NCI-H1417 treated with DMSO at 0.1 percent for 48 hours (cell line): ENCODE measurements at regions not wholly inside any gene's neighbourhood (a gene's known extent, or its start where the extent isn't known, plus 50 kb on each side); places are given as distances from the start of the nearest gene placed in this dataset.

Experiments used
- DNase-seq: peaks from one replicate; lab custom pipeline; 2025; lab: John Stamatoyannopoulos, UW

DNA sequence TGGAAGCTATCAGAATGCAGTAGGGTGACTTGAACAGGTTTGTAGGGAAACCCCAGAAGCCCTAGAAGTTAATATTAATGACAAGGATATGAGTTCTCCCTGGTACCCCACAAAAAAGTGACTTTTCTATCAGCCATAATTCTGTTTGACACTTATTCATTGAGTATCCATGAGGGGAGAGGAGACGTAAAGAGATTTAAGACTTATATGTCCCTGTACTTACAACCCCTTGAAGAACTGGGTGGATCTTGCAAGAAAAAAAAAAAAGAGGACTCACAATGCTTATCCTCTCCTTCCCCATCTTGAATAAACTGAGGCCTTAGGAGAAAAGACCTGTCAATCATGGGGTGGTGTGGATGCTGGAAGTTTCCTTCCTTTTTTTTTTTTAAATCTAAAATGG is 203.5 kb downstream of the CBLN1 start:
- DNase-seq: no peak

DNA sequence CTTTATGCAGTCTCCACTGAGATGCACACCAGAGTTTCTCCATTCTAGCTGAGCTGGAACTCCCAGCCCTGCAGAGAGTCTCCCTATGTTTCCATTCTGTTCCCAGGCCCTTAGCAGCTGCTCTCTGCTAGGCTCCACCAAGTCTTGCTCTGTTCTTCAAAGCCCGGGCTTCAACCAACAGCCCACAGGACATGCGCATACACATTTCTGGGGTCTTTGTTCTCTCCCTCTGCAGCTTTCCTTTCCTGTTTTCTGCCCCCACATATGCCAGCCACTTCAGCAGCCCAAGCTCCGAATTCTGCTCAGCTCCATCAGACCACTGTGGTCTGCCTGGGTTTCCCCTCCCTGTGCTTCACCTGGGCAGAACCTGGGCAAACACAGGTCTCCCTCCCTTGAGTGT is 205.9 kb downstream of the CBLN1 start:
- no peak for DNase-seq

DNA sequence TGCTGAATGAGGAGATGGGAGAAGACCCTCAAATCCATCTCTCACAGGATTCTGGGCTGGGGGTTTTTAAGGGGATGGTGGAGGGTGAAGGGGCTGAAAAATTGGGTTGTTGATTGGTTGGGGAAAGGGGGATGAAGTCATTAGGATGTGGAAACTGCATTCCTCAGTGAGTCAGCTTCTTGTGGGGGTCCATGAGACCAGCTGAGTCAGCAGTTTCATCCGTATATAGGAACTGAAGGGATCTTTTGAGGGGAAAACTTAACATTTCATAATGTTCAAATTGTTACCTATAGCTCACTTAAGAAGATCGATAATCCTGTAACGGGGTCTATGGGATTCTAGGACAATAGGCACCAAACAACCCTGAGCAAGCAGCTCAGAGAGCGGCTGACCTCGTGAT is 213.4 kb downstream of the CBLN1 start:
- DNase-seq: no peak

DNA sequence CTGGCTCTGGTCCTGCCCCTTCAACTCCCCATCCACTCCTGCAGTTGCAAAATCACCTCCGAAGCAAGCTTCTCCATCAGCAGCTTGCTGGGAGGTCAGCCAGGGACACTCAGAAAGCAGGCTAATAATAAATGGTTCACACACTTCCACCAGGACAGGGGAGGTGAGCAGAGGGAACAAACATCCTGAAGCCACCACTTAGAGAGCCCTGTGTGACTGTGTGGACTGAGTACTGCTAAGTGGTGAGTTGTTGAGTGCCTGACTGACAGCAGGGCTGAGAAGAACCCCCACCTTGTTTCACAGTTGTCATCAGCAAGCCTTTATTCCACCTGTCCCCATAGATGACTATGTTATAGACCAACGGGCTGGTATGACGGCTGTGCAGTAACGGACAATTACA is 213.9 kb downstream of the CBLN1 start:
- no peak for DNase-seq

- DNase-seq: no peak
These were observed 220.4 kb downstream of the CBLN1 start for GRCh38 chr16:49061137-49061714.

DNA sequence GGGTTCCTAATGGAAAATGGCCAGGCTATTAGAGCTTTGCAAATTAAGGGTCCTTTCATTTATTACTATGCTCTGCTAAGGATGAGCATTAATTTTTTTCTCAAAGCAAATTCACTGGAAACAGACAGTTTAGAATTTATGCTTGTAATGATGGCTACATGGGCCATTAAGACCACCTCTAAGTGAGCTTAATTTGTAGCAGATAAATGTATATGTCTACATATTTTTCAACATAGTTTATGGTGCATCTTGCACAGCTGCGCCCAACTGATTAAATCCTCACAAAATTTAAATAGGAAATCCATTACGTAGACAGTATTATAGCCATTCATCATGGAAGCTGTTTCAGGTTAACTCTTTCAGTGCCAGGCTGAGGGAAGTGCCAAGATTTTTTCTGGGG is 220.9 kb downstream of the CBLN1 start:
- no peak for DNase-seq

- DNase-seq: no peak
These were observed 223.3 kb downstream of the CBLN1 start for GRCh38 chr16:49058382-49058781.

DNA sequence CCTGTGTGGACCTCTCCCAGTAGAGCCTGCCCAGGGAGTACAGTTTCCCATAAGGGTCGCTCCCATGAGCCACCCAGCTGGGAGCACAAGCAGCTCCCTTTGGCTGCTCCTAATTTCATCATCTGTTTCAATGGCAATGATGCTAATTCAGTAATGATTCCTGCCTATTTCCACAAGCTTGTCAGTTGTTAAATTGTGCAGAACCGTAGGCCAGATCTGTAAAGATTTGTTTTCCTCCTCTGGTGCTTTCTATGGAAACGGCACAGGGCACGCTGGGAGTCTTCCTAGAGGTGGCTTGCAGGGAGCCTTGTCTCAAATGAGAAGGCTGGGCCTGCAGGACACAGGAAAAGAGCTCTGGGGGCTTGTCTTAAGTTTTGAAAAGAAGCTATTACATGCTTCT is 223.7 kb downstream of the CBLN1 start:
- DNase-seq: no peak

GRCh38 chr16:49057391-49057790 is 224.2 kb downstream of the CBLN1 start:
- DNase-seq: no peak

GRCh38 chr16:49056546-49056945 is 225.1 kb downstream of the CBLN1 start:
- DNase-seq: no peak

DNA sequence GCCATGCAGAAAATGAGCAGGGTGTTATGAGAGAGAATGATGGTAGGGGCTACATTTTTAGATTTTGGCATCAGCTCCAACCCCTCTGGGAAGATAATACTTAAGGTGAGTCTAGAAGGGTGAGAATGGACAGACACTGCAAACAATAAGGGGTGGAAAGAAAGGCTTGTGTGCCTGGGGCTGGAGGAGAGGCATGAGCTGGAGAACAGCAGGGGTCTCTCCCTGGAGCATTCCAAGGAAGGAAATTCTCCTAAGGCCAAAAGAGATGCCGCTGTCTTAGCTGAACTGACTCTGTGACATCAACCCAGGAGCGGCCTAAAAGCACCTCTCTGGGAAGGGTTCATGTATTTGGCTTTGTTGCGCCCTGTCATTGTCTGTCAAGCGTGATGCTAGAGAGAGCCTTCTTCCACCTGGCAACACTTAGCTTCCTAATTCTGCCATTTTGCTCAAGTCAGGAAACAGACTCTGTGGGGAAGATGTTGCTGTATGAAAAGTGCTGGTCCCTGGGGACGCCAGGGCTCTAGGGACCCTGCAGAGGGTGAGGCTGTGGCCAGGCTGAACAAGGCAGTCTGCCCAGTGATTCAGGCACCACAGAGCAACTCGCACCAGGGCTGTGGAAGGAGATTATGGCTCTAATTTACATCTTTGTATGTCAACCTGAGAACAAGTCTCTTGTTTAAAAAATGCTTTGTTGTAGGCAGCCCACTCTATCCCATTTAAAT is 225.7 kb downstream of the CBLN1 start:
- DNase-seq: no peak

- DNase-seq: no peak
These were observed 226.3 kb downstream of the CBLN1 start for GRCh38 chr16:49055291-49055690.

DNA sequence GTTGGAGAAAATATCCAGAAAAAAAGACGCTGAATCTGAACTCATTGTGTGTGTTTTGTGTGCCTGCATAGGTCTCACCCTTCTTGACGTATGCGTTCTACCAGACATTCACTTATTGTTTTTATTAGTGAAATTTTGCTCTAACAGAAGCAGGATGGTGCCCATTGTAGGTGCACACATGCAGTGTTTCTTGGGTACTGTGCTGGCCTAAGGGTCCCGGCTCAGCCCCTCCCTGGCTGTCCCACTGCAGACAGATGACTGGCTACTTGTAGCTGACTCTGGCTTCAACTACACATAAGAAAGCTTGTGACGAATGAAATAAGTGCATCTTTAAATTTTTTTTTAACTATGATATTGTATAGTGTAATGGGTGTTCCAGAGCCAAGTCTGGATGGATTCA is 227.0 kb downstream of the CBLN1 start:
- DNase-seq: no peak

GRCh38 chr16:49052846-49053245 is 228.8 kb downstream of the CBLN1 start:
- no peak for DNase-seq

DNA sequence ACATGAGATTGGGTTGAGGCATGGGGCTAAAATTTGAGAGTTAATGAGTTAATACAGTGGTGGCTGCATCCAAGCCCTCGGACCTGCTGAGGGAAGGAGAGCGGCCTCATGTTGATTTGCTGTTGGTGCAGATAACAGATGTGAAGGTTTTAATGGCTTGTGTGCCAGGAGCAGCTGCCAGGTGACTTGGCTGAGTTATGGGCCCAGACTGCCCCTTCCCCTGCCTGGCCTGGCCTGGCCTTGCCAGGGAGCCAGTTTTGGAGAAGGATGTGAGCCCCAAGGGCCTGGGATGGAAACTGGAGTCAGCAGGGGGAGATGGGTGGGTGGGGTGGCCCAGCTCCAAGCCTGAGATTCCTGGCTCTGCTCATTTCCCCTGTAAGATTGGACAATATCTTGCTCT is 230.1 kb downstream of the CBLN1 start:
- DNase-seq: no peak

- no peak for DNase-seq
These were observed 231.0 kb downstream of the CBLN1 start for GRCh38 chr16:49050607-49051006.

DNA sequence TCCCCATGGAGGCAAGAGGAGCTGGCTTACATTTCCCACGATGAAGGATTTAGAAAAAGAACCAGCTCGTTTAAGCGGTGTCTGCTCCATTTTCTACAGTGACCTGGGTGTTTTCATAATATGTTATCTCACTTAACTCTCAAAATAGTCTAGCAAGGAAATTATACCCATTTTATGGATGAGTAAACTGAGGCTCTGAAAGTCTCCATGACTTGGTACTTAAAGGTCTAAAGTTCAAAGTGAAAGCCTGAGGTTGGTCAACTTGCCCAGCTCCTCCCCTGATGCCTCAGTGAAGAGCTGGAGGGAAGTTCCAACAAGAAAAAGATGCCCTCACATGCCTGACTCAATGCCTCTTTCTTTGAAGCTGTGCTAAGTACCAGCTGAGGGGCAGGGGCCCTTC is 232.0 kb downstream of the CBLN1 start:
- DNase-seq: no peak

GRCh38 chr16:49049191-49049590 is 232.4 kb downstream of the CBLN1 start:
- no peak for DNase-seq

- DNase-seq: no peak
These were observed 233.1 kb downstream of the CBLN1 start for GRCh38 chr16:49048557-49048956.

DNA sequence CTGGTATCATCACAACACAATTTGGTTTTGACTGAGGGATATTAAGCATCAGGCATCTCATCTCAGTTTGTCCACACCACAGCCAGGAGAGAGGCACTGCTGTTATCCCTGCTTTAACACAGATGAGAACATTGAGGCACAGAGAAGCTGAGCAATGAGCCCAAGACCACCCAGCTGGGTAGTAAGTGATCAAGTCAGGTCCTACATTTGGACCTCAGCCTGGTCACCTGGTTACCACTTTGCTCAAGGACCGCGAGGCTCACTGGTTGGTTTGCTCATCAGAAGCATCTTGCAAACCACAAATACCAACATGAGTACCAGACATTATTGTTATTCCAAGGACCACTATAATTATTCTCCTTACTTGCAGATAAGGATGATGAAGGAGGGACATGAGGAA is 245.5 kb downstream of the CBLN1 start:
- no peak for DNase-seq

DNA sequence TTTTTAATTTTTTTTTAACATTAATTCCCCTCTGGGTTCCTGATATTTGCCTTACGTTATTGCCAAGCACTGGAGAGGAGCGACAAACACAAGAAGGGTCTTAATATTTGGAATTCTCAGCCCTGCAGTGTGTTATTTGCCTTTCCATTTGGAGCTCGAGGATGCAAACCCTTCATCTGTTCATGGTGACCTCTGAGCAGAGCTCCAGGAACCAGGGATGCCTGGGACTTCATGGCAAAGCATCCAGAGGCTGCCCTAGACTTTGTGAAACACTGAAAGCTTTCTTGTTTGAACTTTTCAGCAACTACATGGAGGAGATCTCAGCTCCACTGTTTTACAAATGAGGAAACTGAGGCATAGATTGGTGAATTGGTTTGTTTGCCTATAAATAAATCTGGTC is 254.2 kb downstream of the CBLN1 start:
- no peak for DNase-seq

- DNase-seq: no peak
These were observed 255.0 kb downstream of the CBLN1 start for GRCh38 chr16:49026566-49027181.

DNA sequence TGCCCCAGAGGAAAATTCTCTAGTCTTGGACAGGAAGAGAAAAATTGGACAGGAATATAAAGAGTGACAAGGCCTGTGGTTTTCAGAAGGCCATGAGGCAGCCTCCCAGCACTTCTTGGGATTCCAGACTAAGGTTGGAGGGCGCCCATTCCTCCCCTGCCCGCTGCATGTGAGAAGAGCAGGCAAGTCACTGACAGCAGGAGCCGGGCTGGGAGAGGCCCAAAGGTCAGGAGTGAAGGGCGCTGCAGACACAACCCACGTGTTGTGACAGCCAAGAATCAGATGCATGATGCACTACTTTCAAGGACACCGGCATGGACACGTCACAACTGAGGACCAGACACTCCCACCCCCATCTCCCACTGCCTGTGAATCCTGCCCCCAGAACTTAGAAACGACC is 256.7 kb downstream of the CBLN1 start:
- DNase-seq: no peak

GRCh38 chr16:49024016-49024415 is 257.6 kb downstream of the CBLN1 start:
- DNase-seq: no peak
